ENCODE measurements at regions not wholly inside any gene's neighbourhood (a gene's known extent, or its start where the extent isn't known, plus 50 kb on each side); places are given as distances from the start of the nearest gene placed in this dataset.

DNA sequence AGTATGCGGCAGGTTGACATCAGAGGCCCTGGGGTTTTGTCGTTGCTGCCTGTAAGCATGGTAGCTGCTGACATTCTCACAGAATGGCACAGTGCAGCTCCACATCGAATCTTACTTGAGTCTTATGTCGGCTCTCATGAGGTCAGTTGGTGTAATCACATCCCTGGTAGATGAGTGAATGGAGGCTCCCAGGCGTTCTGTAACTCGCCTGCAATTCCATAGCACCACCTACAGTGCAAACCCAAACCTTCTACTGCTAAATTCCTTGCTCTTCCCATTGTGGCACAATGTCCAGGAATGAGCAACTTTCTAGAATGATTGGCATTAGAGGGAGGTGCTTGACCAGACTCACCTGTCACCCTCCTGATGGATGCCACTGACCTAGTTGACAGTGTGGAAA, 578.4 kb downstream of the CCDC171 start:
- no peak for DNase-seq (ENCODE audit: low read depth in 2 of 2)

GRCh38 chr9:16132513-16132912, 579.7 kb downstream of the CCDC171 start:
- no peak for DNase-seq (ENCODE audit: low read depth in 2 of 2)

DNA sequence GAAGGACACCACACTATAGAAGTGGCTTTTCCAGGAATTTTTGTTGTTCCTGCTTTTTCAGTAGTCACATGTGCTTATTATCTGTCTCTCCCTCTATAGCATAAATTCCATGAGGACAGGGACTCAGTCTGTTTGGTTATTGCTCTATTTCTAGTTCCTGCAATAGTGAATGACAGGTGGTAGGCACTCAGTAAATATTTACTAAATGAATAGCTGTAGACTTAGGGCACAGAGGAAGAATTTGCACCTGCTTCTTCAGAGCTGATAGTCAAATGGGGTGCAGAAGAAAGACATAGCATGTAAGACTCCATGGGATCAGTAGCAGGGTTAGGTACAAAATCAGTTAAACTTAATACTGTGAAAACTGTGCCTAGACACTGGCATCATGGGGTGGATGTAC, 580.2 kb downstream of the CCDC171 start:
- DNase-seq (ENCODE audit: low read depth in 2 of 2), result no peak

DNA sequence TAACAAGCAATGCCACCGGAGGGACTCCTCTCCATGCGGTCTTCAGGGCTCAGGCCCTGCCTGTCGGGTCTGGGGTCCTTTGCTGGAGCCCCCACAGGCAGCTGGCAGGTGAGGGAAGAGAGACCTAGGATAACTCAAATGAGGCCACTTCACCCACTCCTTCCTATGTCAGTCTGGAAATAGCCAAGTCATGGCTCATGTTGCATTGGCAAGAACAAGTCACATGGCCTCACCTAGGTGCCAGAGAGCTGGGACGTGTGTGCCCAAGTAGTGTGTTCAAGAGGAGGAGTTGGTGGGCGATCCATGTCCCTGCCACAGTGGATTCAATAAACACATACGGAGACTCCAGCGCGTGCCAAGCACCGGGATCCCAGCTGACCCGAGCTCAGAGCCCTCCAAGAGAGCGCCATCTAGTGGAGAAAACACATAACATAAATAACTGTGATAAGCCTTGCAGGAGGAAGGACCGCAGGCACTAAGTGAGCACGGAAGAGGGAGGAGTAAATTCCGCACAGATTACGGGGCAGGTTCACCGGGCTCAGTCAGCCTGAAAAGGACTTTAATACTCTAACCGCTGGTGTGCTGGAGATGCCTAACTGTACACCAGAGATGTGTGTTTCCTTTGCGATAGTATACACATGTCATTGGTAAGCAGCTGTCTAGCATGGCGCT, 580.8 kb downstream of the CCDC171 start:
- DNase-seq (ENCODE audit: low read depth in 2 of 2), result no peak

DNA sequence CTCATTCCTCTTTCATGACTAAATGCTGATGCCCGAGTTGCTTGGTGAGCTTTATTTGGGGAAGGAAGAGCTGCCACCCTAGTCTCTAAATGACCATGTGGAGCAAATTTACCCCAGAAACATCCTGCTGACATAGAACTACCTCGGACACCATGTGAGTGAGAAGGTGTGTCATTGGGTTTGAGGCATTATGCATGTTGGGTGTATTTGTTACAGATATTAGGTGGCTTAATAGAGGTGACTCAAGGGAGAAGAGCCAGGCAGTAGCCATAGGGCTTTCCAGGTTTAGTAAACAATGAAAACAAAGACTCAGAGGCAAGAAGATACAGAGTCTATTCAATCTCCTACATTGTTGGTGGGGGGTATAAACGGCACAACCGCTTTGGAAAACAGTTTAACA, 581.5 kb downstream of the CCDC171 start:
- no peak for DNase-seq (ENCODE audit: low read depth in 2 of 2)

DNA sequence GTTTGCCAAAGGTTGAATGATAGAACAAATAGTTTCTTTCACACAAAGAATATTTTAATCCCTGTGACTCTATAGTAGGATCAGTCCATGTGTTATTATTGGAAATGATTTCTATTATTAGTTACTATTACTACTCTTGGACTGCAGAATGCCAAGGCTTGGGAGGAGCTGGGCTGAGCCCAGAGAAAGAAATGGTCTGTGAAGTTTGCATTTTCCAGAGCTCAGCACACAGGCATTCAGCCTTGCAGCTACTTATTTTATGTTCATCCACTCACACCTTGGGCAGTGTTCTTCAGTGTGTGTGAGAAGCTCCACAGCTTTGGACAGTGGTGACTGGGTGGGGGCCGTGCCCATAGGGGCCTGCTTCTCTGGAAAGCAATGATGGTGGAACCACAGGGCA, 583.1 kb downstream of the CCDC171 start:
- no peak for DNase-seq (ENCODE audit: low read depth in 2 of 2)

DNA sequence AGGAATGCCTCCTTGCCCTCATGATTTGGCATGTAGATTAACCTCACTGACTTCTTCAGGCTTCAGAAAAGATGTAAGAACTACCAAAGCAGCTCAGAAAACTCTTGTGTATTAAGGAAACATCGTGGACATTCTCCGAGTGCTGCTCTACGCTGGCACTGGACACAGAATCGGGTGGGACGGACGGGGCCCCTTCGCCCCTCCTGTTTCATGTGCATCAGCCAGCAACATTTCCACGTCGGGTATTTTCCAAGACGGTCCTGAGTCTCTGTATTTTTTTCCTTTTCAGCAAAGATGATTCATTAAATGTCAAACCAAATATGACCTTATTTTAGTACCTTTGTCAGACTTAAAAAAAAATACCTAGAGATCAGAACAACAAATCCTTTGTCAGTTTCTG, 583.6 kb downstream of the CCDC171 start:
- DNase-seq (ENCODE audit: low read depth in 2 of 2), result no peak

GRCh38 chr9:16136961-16137360, 584.1 kb downstream of the CCDC171 start:
- DNase-seq (ENCODE audit: low read depth in 2 of 2), result no peak

GRCh38 chr9:16138561-16139491, 586.0 kb downstream of the CCDC171 start:
- DNase-seq (ENCODE audit: low read depth in 2 of 2), result no peak

GRCh38 chr9:16139774-16140173, 586.9 kb downstream of the CCDC171 start:
- no peak for DNase-seq (ENCODE audit: low read depth in 2 of 2)

GRCh38 chr9:16143310-16143709, 590.5 kb downstream of the CCDC171 start:
- no peak for DNase-seq (ENCODE audit: low read depth in 2 of 2)

DNA sequence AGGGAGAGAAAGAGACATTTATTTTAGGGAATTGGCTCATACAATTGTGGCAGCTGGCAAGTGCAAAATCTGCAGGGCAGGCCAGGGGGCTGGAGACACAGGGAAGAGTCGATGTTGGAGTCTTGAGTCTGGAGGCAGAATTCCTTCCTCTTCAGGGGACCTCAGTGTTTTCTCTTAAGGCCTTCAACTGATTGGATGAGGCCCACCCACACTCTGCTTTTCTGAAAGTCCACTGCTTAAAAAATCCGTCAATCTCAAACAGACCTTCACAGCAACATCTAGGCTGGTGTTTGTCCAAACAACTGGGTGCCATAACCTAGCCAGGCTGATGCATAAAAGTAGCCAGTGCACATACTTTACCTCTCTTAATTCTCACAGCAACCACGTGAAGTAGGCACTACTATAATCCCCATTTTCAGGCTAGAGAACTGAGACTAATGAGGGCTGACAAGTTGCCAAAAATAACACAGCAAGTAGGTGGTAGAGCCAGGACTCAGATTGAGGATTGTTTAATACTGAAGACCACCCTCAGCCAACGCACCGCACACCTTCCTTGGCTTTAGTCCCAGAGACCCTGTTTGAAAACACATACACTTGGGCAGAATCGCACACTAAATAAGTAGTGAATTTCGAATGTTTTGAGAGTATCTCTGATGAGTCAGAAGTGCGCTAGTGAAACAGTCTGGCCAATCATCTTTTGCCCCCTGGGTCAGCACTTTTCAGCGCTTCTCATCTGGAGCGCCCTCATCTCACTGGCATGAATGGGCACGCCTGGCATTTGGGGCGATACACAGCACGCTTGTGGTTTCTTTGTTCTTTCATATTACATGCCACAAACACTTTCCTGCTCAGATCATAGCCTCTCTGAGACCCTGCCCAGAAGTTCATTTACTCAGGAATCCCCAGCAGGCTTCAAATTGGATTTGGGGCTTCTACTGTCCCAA, 591.4 kb downstream of the CCDC171 start:
- no peak for DNase-seq (ENCODE audit: low read depth in 2 of 2)

- no peak for DNase-seq (ENCODE audit: low read depth in 2 of 2)
Observed at GRCh38 chr9:16145196-16145950, 592.5 kb downstream of the CCDC171 start.

DNA sequence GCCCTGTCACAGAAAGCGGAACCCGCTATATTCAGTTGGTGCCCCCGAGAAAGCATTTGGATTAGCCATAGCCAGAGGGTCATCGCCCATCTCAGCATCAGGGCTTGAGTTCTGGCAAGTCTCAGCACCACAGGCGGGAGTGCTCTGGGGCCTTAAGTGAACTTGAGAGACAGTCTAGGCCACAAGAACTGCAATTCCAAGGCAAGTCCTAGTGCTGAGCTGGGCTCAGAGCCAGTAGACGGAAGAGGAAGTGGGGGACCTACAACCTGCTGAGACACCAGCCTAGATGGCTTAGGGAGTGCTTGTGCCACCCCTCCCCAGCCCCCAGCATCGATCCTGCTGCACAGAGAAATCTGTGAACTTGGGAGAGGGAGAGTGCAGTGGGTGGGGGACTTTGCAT, 594.9 kb downstream of the CCDC171 start:
- no peak for DNase-seq (ENCODE audit: low read depth in 2 of 2)

DNA sequence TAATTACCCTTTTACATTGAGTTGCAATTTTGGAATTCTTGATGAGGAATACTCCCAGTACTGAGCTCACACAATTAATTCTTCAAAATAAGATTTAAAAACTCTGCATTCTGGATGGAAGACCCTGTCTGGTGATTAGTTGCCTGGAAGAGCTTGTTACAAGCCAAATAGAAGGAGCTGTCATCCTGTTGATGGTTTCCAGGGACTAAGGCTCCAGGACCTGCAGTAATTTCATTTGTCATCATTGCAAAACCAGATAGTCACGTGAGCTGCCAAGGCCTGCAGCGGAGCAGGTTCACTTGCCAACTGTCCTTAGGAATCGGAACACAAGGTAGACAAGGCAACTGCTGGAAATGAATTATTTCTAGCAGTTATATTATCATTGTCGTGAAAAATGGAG, 597.7 kb downstream of the CCDC171 start:
- DNase-seq (ENCODE audit: low read depth in 2 of 2), result no peak

GRCh38 chr9:16150938-16151650, 598.3 kb downstream of the CCDC171 start:
- DNase-seq (ENCODE audit: low read depth in 2 of 2), result no peak

DNA sequence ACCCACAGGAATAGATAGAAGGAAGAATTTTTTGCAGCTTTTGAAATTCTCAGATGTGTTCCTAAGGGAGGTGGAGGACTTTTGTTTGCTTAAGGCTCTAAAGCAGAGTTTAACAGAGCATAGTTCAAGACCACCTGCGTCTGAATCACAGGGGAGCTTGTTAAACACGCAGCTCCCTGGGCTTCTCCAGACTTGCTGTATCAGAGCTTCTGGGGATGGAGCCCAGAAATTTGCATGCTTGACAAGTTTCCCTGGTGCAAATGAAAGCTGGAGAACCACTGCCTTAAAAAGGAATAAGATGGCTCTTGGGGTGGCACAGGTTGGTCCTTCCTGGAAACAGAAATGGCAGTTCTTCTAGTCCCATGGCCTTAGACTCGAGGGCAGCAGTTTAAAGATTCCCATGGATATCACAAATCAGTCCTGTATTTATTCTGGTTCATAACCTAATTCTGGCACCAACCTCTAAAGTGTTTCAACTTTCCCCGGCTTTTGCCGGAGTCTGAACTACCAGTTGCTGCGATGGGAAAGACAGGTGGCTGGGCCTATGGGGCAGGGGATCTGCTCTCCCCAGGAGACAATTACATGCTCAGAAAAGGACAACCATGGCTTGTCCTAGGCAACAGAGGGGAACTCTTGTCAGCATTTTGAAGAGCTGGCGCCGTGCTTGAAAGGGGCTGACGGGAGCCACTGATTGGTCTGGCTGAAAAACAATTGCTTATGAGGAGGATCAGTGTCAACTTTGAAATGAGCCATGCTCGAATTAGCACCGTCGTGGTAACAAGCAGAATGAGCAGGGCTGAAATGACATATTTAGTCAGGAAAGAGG, 599.6 kb downstream of the CCDC171 start:
- DNase-seq (ENCODE audit: low read depth in 2 of 2), result no peak

- DNase-seq (ENCODE audit: low read depth in 2 of 2), result no peak
Observed at GRCh38 chr9:16153221-16153620, 600.4 kb downstream of the CCDC171 start.

- DNase-seq (ENCODE audit: low read depth in 2 of 2), result no peak
Observed at GRCh38 chr9:16153741-16154140, 600.9 kb downstream of the CCDC171 start.
